ENCODE measurements at regions not wholly inside any gene's neighbourhood (a gene's known extent, or its start where the extent isn't known, plus 50 kb on each side); places are given as distances from the start of the nearest gene placed in this dataset.

- DNase-seq, result no peak
Measured at GRCh38 chr2:12326449-12327190, 390.1 kb upstream of the TRIB2 start.

DNA sequence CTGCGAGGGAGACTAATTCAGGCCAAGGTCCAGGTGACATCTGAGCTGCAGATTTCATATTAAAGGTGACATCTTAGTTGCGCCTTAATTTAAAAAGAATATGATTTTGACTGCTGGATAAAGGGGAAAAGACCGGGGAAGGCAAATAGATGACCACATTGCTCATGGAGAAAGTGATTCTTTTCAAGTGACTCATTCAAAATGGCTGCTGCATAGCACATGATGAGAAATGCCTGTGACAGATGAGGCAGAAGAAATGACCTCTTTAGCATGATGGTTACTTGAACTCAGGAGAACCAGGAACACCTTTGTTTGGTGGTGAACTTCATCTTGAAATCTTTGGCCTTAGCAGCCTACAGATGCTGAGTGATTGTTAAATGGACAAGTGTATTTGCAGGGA, 385.8 kb upstream of the TRIB2 start:
- DNase-seq, result no peak

GRCh38 chr2:12331698-12332097, 385.0 kb upstream of the TRIB2 start:
- no peak for DNase-seq

- DNase-seq, result no peak
Measured at GRCh38 chr2:12333293-12333692, 383.4 kb upstream of the TRIB2 start.

DNA sequence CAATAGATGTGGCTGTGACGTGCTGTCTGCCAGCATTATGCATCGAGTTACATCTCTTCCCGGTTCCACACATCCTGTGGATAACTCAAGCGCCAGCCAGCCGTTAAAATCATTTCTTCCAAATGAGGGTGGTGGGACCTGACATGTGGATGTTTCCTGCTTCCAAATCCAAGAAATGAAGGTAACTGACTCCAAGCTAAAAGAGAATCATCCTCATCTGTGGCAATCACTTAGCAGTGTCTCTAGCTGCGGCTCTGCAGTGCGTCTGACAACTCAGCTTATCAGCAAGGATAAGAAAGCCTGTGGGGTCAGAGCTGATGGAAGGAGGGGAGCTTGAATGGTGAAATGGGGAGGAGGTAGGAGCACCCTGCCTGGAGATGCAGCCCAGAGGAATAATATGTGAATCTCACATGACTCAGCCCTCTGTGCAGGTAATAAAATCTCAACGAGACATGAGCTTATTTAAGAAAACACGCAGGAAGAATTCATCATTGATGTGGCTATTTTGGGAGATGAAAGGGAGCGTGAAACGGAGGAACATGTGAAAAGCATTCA, 382.2 kb upstream of the TRIB2 start:
- no peak for DNase-seq

- DNase-seq, result no peak
Measured at GRCh38 chr2:12335131-12335530, 381.6 kb upstream of the TRIB2 start.

GRCh38 chr2:12335995-12336394, 380.7 kb upstream of the TRIB2 start:
- no peak for DNase-seq

GRCh38 chr2:12338946-12339697, 377.6 kb upstream of the TRIB2 start:
- no peak for DNase-seq

GRCh38 chr2:12340164-12340563, 376.6 kb upstream of the TRIB2 start:
- DNase-seq, result no peak

DNA sequence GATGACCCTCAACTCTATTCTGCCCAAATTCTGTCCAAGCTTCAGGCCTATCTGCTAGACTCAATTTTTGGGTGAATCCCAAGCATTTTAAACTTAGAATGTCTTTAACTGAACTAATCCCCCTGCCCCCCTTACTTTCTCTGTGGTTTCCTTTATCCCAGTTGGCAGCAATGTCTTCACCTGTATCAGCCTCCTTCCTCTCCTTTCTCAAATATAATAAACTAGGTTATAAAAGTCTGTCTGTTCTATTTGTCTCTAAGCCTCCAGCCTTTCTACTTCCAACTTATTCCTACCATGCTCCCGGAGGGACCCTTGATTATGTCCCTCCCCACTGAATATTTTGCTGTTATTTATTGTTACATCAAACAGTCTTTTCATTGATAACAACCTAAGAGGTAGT, 375.5 kb upstream of the TRIB2 start:
- DNase-seq, result no peak

DNA sequence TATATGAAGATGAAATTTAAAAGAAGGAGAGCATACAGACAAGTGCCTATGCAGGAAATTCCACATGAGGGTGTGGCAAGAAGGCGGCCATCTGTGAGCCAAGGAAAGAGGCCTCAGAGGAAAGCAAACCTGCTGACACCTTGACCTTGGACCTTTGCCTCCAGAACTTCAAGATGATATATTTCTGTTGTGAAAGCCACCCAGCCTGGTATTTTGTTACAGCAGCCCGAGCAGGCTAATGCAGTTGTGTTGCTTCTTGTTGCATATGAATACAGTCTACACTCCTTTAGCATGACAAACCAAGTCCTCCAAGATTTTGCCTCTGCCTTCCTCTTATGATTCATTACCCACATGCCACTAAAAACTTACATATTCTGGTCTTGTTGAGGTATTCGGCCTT, 374.8 kb upstream of the TRIB2 start:
- DNase-seq, result no peak

DNA sequence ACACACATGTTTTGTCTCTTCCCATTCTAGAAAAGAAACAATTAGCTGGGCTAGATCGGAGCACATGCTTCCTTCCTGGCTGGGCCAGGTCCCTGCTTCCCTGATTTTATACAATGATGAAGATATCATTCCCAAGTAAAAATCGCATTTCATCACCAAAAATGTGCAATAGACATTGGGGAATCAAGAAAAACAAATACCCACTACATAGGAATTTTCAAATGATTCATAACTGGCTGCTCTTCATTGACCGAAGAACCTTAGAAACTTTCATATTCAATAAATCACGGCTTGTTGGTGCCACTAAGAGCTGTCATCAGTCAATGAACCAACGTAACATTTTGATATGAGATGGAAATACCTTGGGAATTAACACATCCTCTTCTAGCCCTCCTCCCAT, 373.6 kb upstream of the TRIB2 start:
- DNase-seq, result no peak

DNA sequence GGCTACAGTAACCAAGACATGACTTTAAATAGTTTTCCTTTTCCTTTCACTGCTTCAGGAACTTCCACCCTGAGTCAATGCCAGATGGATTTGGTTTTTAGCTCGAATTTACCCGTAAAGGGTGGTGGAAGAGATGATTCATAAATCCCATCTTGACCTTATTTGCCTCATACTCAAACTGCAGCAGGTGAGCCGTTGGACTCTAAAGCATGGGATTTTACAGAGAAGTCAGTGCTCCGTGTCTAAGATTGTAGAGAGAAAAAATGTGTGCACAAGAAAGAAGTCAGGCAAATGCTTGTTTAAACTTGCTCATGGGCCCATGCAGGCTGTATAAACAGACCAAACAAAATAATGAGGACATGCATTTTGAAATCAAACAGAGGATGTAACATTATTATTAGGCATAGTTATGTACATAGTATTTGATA, 369.7 kb upstream of the TRIB2 start:
- DNase-seq, result no peak

GRCh38 chr2:12348216-12348615, 368.5 kb upstream of the TRIB2 start:
- no peak for DNase-seq

GRCh38 chr2:12350821-12351220, 365.9 kb upstream of the TRIB2 start:
- no peak for DNase-seq

- DNase-seq, result peak; percentile 89
Measured at GRCh38 chr2:12352889-12353288, 363.8 kb upstream of the TRIB2 start.

- no peak for DNase-seq
Measured at GRCh38 chr2:12361506-12361905, 355.2 kb upstream of the TRIB2 start.

DNA sequence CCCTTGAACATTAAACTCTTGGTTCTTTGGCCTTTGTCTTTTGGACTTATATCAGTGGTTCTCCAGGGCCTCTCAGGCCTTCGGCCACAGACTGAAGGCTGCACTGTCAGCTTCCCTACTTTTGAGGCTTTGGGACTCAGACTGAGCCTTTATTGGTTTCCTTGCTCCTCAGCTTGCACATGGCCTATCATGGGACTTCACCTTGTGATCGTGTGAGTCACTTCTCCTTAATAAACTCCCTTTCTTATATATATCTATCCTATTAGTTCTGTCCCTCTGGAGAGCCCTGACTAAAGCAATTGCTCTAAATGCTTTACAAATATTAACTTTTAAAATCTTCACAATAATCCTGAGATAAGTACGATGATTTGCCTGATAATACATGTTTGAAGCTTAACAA, 353.6 kb upstream of the TRIB2 start:
- no peak for DNase-seq

DNA sequence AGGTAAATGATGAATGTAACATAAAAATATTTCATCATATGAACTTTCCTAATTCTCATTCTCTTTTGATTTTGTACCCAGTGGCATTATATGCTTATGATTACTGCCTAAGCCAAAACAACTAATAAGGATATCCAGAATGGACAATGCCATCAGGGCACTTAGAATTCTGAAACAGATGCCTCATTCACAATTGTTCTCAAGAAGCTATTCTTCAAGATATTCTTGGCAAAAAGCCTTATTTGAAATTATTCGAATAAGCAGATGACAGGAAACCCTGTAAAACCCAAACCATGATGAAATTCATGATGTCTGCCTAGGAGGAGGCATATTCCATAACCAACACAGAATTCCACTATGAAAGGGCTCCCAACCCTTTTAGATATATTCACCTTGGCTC, 353.2 kb upstream of the TRIB2 start:
- no peak for DNase-seq

DNA sequence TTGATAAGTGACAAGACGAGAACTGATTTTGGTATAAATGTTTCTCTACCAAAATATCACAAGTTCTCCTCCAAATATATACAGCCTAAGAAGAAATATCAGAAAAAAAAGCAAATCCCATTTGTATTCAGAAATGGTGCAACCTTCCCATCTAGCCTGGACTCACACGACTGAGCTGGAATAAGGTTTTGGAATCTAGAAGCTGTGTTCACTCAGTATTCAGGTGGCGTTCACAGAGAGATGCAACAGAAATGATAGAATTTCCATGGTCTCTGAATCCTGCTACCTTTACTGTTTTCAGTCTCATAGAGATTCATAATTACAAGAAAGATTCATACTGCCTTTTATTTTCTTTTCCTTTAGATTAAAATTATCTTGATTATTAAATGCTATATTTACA, 347.2 kb upstream of the TRIB2 start:
- DNase-seq, result no peak

GRCh38 chr2:12376025-12376424, 340.7 kb upstream of the TRIB2 start:
- no peak for DNase-seq

DNA sequence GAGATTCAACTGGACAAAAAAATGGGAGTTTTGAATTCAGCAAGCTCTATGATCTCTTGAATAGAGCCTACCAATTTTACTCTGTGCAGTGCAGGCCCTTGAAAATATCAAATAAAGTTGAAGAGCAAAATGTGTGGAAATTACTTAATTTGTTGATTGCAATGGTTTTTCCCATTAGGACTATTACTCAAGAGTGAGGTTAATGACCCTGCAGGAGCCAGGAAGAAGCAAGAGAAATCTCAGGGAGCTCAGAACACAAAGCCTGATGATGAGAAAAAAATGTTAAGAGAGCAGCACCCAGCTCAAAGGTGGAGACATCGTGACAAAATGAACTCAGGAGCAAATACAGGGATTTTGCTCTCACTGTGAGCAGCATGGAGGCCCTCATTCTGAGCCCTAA, 337.6 kb upstream of the TRIB2 start:
- no peak for DNase-seq

GRCh38 chr2:12381543-12382325, 335.0 kb upstream of the TRIB2 start:
- DNase-seq, result no peak

- no peak for DNase-seq
Measured at GRCh38 chr2:12382366-12382765, 334.4 kb upstream of the TRIB2 start.

Measured in NCI-H510A (cell line).